ENCODE measurements at regions not wholly inside any gene's neighbourhood (a gene's known extent, or its start where the extent isn't known, plus 50 kb on each side); places are given as distances from the start of the nearest gene placed in this dataset.

GRCh38 chr13:104204177-104204576, 1138.0 kb upstream of the SLC10A2 start:
- DNase-seq: no peak

- DNase-seq: no peak
These were observed 1132.6 kb upstream of the SLC10A2 start for GRCh38 chr13:104198801-104199200.

- DNase-seq: no peak
These were observed 1130.4 kb upstream of the SLC10A2 start for GRCh38 chr13:104196611-104197010.

GRCh38 chr13:104181526-104182231, 1115.5 kb upstream of the SLC10A2 start:
- no peak for DNase-seq

GRCh38 chr13:104170980-104171555, 1104.9 kb upstream of the SLC10A2 start:
- no peak for DNase-seq

- DNase-seq: no peak
These were observed 1097.8 kb upstream of the SLC10A2 start for GRCh38 chr13:104163866-104164630.

GRCh38 chr13:104160536-104160935, 1094.3 kb upstream of the SLC10A2 start:
- DNase-seq: no peak

GRCh38 chr13:104143760-104144416, 1077.7 kb upstream of the SLC10A2 start:
- DNase-seq: no peak

- no peak for DNase-seq
These were observed 1074.3 kb upstream of the SLC10A2 start for GRCh38 chr13:104140552-104140951.

GRCh38 chr13:104137416-104137815, 1071.2 kb upstream of the SLC10A2 start:
- DNase-seq: no peak

- no peak for DNase-seq
These were observed 1066.6 kb upstream of the SLC10A2 start for GRCh38 chr13:104132849-104133248.

- no peak for DNase-seq
These were observed 1047.9 kb upstream of the SLC10A2 start for GRCh38 chr13:104114101-104114500.

- no peak for DNase-seq
These were observed 1044.8 kb upstream of the SLC10A2 start for GRCh38 chr13:104111031-104111430.

- no peak for DNase-seq
These were observed 1040.6 kb upstream of the SLC10A2 start for GRCh38 chr13:104106705-104107393.

- DNase-seq: no peak
These were observed 1039.5 kb upstream of the SLC10A2 start for GRCh38 chr13:104105418-104106355.

- DNase-seq: no peak
These were observed 1033.5 kb upstream of the SLC10A2 start for GRCh38 chr13:104099750-104100149.

GRCh38 chr13:104098421-104098820, 1032.2 kb upstream of the SLC10A2 start:
- DNase-seq: no peak

- DNase-seq: no peak
These were observed 1020.5 kb upstream of the SLC10A2 start for GRCh38 chr13:104086759-104087158.

GRCh38 chr13:104086210-104086609, 1020.0 kb upstream of the SLC10A2 start:
- no peak for DNase-seq

GRCh38 chr13:104085611-104086010, 1019.4 kb upstream of the SLC10A2 start:
- DNase-seq: no peak

- DNase-seq: no peak
These were observed 1008.1 kb upstream of the SLC10A2 start for GRCh38 chr13:104074326-104074725.

- no peak for DNase-seq
These were observed 1005.6 kb upstream of the SLC10A2 start for GRCh38 chr13:104071806-104072205.
